ENCODE measurements at regions not wholly inside any gene's neighbourhood (a gene's known extent, or its start where the extent isn't known, plus 50 kb on each side); places are given as distances from the start of the nearest gene placed in this dataset.

GRCh38 chr2:147519178-147519577 is 325.7 kb upstream of the ACVR2A start:
- Histone ChIP-seq H3K27me3 (ENCODE audit: insufficient read depth, low read length) (no peaks in the 10 kb centered on the region), H3K4me1 (ENCODE audit: insufficient read depth, low read length) (no peaks in the 10 kb centered on the region), H3K4me3 (ENCODE audit: low read length) (no peak overlapping the region), H3K9me3 (ENCODE audit: low read depth, low read length) (no peaks in the 10 kb centered on the region)

GRCh38 chr2:147515213-147515612 is 329.6 kb upstream of the ACVR2A start:
- no peaks in the 10 kb centered on the region for H3K4me1 ChIP-seq (ENCODE audit: insufficient read depth, low read length)
- H3K9me3 ChIP-seq (ENCODE audit: low read depth, low read length), result no peaks in the 10 kb centered on the region
- no peak overlapping the region for H3K4me3 ChIP-seq (ENCODE audit: low read length)
- no peaks in the 10 kb centered on the region for H3K27me3 ChIP-seq (ENCODE audit: insufficient read depth, low read length)

- no peak overlapping the region for H3K4me3 ChIP-seq (ENCODE audit: low read length)
- no peaks in the 10 kb centered on the region for H3K4me1 ChIP-seq (ENCODE audit: insufficient read depth, low read length)
- H3K9me3 ChIP-seq (ENCODE audit: low read depth, low read length), result no peaks in the 10 kb centered on the region
- H3K27me3 ChIP-seq (ENCODE audit: insufficient read depth, low read length), result no peaks in the 10 kb centered on the region
Measured at GRCh38 chr2:147512206-147512605, 332.6 kb upstream of the ACVR2A start.

GRCh38 chr2:147511491-147511948 is 333.3 kb upstream of the ACVR2A start:
- H3K4me1 ChIP-seq (ENCODE audit: insufficient read depth, low read length), result no peaks in the 10 kb centered on the region

DNA sequence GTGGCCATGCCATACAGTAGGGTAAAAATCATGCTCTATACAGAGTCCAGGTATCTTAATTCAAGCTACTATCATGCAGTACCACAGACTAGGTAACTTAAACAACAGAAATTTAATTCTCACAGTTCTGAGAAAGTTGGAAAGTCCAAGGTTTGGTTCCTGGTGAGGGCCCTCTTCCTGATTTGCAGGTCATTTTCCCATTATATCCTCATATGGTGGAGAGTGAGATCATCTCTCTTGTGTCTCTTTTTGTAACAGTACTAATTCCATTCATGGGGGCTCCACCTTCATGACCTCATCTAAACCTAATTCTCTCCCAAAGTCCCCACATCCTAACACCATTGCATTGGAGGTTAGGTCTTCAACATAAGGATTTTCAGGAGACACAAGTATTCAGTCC is 335.0 kb upstream of the ACVR2A start:
- no peak overlapping the region for H3K4me3 ChIP-seq (ENCODE audit: low read length)
- no peaks in the 10 kb centered on the region for H3K27me3 ChIP-seq (ENCODE audit: insufficient read depth, low read length)
- H3K4me1 ChIP-seq (ENCODE audit: insufficient read depth, low read length), result no peaks in the 10 kb centered on the region
- H3K9me3 ChIP-seq (ENCODE audit: low read depth, low read length), result no peaks in the 10 kb centered on the region

More at GRCh38 chr2:147511491-147511948, 333.3 kb upstream of the ACVR2A start:
- Histone ChIP-seq H3K9me3 (ENCODE audit: low read depth, low read length) (no peaks in the 10 kb centered on the region), H3K27me3 (ENCODE audit: insufficient read depth, low read length) (no peaks in the 10 kb centered on the region), H3K4me3 (ENCODE audit: low read length) (no peak overlapping the region)

DNA sequence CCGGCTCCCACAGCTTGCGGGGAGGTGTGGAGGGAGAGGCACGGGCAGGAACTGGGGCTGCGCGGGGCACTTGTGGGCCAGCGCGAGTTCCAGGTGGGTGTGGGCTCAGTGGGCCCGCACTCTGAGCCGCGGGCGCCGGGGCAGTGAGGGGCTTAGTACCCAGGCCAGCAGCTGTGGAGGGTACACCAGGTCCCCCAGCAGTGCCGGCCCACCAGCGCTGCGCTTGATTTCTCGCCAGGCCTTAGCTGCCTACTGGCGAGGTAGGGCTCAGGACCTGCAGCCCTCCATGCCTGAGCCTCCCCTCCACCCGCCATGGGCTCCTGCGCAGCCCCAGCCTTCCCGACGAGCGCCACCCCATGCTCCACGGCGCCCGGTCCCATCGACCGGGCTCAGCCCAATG is 337.9 kb upstream of the ACVR2A start:
- H3K27me3 ChIP-seq (ENCODE audit: insufficient read depth, low read length), result no peaks in the 10 kb centered on the region
- no peaks in the 10 kb centered on the region for H3K4me1 ChIP-seq (ENCODE audit: insufficient read depth, low read length)
- H3K4me3 ChIP-seq (ENCODE audit: low read length), result no peak overlapping the region

DNA sequence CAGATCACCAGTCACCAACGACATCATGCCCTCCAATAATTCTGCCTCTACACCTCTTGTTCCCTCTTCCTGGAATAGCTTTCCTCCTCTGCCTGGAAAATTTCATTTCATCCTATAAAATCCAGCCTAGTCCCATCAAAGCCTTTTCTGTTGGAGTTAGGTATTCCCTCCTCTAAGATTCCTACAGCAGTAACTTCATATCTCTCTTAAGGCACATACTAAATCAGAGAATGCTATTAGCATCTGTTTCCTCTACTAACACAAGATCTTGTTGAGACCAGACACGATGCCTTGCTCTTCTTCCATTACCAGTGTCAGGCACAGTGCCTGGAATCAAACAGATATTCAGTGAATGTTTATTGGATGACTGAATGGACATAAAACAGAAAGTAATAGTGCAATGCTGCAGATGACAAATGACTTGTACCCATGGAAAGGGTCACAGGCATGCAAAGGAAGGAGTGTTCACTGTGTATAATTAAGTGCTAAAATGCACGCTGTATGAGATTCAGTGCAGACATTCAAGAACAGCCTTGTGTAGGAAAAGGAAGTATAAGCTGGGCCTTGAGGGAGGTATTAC is 342.0 kb upstream of the ACVR2A start:
- Histone ChIP-seq H3K9me3 (ENCODE audit: low read depth, low read length) (no peaks in the 10 kb centered on the region), H3K27me3 (ENCODE audit: insufficient read depth, low read length) (no peaks in the 10 kb centered on the region), H3K4me1 (ENCODE audit: insufficient read depth, low read length) (no peaks in the 10 kb centered on the region), H3K4me3 (ENCODE audit: low read length) (no peak overlapping the region)

More for the DNA sequence above, 337.9 kb upstream of the ACVR2A start:
- no peaks in the 10 kb centered on the region for H3K9me3 ChIP-seq (ENCODE audit: low read depth, low read length)

DNA sequence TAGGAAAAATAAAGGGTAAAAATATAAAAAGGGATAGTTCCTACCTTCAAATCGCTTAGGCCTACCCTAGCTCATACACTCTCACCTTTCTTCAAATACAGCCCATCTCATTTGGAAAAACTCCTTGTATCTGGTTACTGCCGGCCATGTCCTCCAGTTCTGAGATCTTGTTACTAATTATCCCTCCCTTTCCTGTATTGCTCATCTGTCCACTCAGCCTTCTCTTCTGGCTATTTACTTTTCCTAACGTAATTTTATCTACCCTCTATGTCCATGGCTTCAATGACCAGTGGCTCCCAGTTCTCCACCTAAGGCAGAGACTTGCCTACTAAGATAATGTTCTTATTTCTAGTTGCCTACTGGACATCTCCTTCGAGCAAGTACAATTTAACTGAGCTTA is 342.9 kb upstream of the ACVR2A start:
- Histone ChIP-seq H3K4me3 (ENCODE audit: low read length) (no peak overlapping the region), H3K27me3 (ENCODE audit: insufficient read depth, low read length) (no peaks in the 10 kb centered on the region), H3K9me3 (ENCODE audit: low read depth, low read length) (no peaks in the 10 kb centered on the region), H3K4me1 (ENCODE audit: insufficient read depth, low read length) (no peaks in the 10 kb centered on the region)

DNA sequence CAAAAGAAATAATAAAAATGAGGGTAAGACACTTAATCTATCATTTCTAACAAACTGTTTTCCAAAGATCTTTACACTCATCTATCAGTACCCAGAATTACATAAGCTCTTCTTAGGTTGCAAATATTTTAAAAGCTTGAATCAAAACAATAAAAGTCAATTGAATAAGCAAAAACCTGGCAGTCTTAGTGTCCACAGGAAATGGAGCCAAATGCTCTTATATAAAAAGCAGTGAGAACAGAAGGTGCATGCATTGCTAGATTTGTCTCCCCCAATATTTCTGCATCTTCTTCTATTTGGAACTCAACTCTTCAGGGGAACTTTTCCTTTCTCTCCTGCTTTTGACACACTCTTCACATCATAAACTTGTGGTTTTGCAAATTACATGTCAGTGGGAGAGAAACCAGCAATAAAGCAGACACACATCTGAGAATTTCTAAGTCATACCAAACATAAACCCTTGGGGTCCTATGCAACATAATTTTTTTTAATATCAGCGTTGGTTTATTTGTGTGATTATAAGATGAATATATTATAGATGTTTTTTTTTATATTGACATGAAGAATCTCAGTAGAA is 343.9 kb upstream of the ACVR2A start:
- H3K4me3 ChIP-seq (ENCODE audit: low read length), result no peak overlapping the region
- no peaks in the 10 kb centered on the region for H3K27me3 ChIP-seq (ENCODE audit: insufficient read depth, low read length)
- no peaks in the 10 kb centered on the region for H3K4me1 ChIP-seq (ENCODE audit: insufficient read depth, low read length)
- H3K9me3 ChIP-seq (ENCODE audit: low read depth, low read length), result no peaks in the 10 kb centered on the region

GRCh38 chr2:147500229-147500628 is 344.6 kb upstream of the ACVR2A start:
- H3K4me1 ChIP-seq (ENCODE audit: insufficient read depth, low read length), result no peaks in the 10 kb centered on the region
- no peak overlapping the region for H3K4me3 ChIP-seq (ENCODE audit: low read length)

DNA sequence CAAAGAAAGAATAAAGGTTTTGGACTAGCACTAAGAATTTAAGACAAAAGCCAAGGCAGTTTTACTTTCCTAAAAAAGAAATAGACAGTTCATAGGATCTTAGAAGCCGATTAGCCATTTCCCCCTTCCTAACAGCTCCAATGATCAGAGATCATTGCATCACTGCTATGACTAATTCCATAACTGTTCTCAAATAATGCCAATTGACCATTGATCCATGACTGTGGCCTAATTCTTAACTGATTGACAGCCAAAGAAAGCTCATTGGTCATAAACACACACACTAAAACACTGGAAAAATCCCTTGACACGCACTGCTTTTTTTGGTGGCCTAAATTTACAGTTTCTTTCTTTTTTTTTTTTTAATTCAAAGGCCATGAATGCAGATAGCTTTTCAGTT is 345.0 kb upstream of the ACVR2A start:
- no peaks in the 10 kb centered on the region for H3K9me3 ChIP-seq (ENCODE audit: low read depth, low read length)
- H3K4me1 ChIP-seq (ENCODE audit: insufficient read depth, low read length), result no peaks in the 10 kb centered on the region
- H3K4me3 ChIP-seq (ENCODE audit: low read length), result no peak overlapping the region
- H3K27me3 ChIP-seq (ENCODE audit: insufficient read depth, low read length), result no peaks in the 10 kb centered on the region

More at GRCh38 chr2:147500229-147500628, 344.6 kb upstream of the ACVR2A start:
- no peaks in the 10 kb centered on the region for H3K27me3 ChIP-seq (ENCODE audit: insufficient read depth, low read length)
- no peaks in the 10 kb centered on the region for H3K9me3 ChIP-seq (ENCODE audit: low read depth, low read length)

GRCh38 chr2:147495734-147496133 is 349.1 kb upstream of the ACVR2A start:
- no peak overlapping the region for H3K4me3 ChIP-seq (ENCODE audit: low read length)
- H3K9me3 ChIP-seq (ENCODE audit: low read depth, low read length), result no peaks in the 10 kb centered on the region
- no peaks in the 10 kb centered on the region for H3K27me3 ChIP-seq (ENCODE audit: insufficient read depth, low read length)
- no peaks in the 10 kb centered on the region for H3K4me1 ChIP-seq (ENCODE audit: insufficient read depth, low read length)

GRCh38 chr2:147492471-147492870 is 352.4 kb upstream of the ACVR2A start:
- H3K9me3 ChIP-seq (ENCODE audit: low read depth, low read length), result no peaks in the 10 kb centered on the region
- no peak overlapping the region for H3K4me3 ChIP-seq (ENCODE audit: low read length)
- H3K27me3 ChIP-seq (ENCODE audit: insufficient read depth, low read length), result no peaks in the 10 kb centered on the region

DNA sequence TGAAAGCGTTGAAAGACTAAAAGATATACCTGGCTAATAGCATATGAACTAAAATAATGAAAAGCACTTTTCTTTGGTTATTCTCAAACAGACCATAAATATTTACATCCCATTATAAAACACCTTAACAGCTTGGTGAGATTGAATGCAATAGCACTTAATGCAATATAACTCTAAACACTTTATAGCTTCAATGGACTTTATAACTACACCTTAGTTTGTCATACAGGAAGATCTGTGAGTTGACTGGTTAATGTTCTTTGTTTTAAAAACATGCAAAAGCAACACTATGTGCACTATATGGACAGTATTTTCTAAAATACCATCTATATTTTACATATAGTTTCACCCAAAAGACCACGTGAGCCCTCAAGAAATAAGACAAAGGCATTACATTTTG is 353.3 kb upstream of the ACVR2A start:
- H3K4me3 ChIP-seq (ENCODE audit: low read length), result no peak overlapping the region
- H3K4me1 ChIP-seq (ENCODE audit: insufficient read depth, low read length), result no peaks in the 10 kb centered on the region
- H3K27me3 ChIP-seq (ENCODE audit: insufficient read depth, low read length), result no peaks in the 10 kb centered on the region
- H3K9me3 ChIP-seq (ENCODE audit: low read depth, low read length), result no peaks in the 10 kb centered on the region

More at GRCh38 chr2:147492471-147492870, 352.4 kb upstream of the ACVR2A start:
- H3K4me1 ChIP-seq (ENCODE audit: insufficient read depth, low read length), result no peaks in the 10 kb centered on the region

DNA sequence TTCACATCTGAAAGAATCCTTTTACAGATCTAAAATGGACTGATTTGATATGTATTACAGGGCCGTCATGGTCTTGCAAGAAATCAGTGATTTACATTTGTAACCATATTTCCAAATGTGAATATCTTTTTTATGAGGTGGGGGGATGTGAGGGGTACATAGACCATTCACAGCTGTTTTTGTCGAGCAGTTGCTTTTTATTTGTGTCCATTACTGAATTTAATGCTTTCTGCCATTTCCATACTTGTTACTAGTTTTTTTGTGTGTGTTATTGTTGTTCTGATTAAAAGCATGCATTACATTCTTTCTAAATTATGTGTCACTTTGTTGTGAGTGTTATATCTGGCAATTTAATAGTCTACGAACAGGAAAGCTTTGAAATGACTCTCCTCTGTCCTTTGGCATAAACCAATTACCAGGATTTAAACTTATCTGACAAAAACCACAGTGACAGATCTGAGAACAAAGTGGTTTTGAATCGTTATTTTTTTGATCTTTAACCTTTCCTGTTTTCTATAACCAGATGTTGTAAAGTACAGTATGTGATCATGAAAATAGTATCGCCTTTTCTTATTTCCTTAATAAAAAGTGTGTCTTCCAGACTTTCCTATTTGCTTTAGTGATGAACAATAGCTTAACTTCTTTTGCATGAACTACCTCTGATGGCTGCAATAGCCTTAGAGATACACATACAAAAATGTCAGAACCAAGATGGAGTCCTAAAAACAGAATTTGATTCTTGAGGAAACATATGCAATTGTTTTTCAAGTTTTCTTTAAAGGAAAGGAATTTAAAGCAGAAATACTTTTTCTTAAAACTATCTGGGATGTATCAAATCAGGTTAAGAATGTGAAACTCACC is 354.2 kb upstream of the ACVR2A start:
- Histone ChIP-seq H3K27me3 (ENCODE audit: insufficient read depth, low read length) (no peaks in the 10 kb centered on the region), H3K9me3 (ENCODE audit: low read depth, low read length) (no peaks in the 10 kb centered on the region), H3K4me3 (ENCODE audit: low read length) (no peak overlapping the region), H3K4me1 (ENCODE audit: insufficient read depth, low read length) (no peaks in the 10 kb centered on the region)

Data from mononuclear cell (primary cell).